ENCODE measurements at regions not wholly inside any gene's neighbourhood (a gene's known extent, or its start where the extent isn't known, plus 50 kb on each side); places are given as distances from the start of the nearest gene placed in this dataset.

DNA sequence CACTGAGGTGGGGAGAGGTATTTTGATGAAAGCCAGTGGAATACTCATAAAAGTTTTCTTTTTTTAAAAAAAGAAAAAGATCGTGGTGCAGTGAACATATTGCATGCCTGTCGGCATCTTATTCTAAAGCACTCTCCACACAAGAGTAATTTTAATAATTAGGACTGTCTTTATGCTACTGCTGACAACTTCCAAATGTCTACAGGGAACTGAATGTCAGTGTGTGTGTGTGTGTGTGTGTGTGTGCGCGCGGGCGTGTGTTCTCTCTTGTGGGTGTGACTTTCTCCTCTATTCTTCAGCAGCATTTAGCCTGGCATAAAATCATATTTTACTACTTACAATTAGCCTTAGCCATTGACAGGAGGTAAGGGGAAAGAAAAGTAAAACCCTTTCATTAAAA lies 268.5 kb downstream of the C3orf38 start (continued):
- TF ChIP-seq EGR1 (IDR thresholded peaks at IDR 0.05; ENCODE audit: borderline replicate concordance, low read depth, low read length) = no peak

DNA sequence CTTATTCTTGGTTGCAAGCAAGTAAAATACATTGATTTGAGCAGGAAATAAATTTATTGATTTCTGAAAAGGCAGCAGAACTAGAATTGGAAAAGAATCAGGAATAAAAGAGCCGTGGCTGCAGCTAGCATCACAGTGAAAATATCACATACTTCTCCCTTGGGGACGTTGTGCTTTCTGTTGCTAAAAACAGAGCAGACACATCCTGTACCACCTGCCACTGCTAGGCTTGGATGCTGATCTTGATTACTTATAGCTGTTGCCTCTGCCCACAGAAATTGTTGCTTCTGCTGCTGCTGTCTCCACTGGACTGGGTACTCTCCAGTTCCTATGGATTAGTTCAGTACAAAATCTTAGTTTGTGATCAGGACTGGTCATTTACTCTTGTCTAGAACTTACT lies 283.8 kb downstream of the C3orf38 start:
- no peak for TF ChIP-seq EP300 (IDR thresholded peaks at IDR 0.05; ENCODE audit: borderline replicate concordance in 1 of 2, low read depth in 2 of 2, low read length in 2 of 2)
- no peak for TF ChIP-seq TAF1 (IDR thresholded peaks at IDR 0.05; ENCODE audit: low read depth, low read length)
- TF ChIP-seq RBBP5 (IDR thresholded peaks at IDR 0.05; ENCODE audit: borderline replicate concordance, low read depth, low read length) = no peak
- no peak for TF ChIP-seq SAP30 (IDR thresholded peaks at IDR 0.05; ENCODE audit: insufficient read depth, insufficient replicate concordance, low read length)
- no peak for TF ChIP-seq SRF (IDR thresholded peaks at IDR 0.05; ENCODE audit: low read depth, low read length)
- no peak for TF ChIP-seq YY1 (IDR thresholded peaks at IDR 0.05; ENCODE audit: low read depth, low read length)
- no peak for TF ChIP-seq NANOG (IDR thresholded peaks at IDR 0.05; ENCODE audit: insufficient read depth, low read depth, low read length, poor library complexity, severe bottlenecking)
- TF ChIP-seq SIX5 (IDR thresholded peaks at IDR 0.05; ENCODE audit: low read depth, low read length) = no peak
- no peak for TF ChIP-seq POU5F1 (IDR thresholded peaks at IDR 0.05; ENCODE audit: low read depth, low read length)
- TF ChIP-seq KDM1A (IDR thresholded peaks at IDR 0.05; ENCODE audit: borderline replicate concordance, low read length) = no peak
- no peak for TF ChIP-seq TEAD4 (IDR thresholded peaks at IDR 0.05; ENCODE audit: low read depth, low read length)
- POLR2A ChIA-PET (ENCODE audit: partially characterized antibody) = no interaction called here

More for the DNA sequence above, 283.8 kb downstream of the C3orf38 start:
- H3K18ac ChIP-seq (ENCODE audit: extremely low read depth, low read length) = no peak overlapping the region
- H2BK12ac ChIP-seq (ENCODE audit: low read depth, low read length) = no peak overlapping the region
- no peak overlapping the region for H3K56ac ChIP-seq (replicated peaks; ENCODE audit: insufficient read length, low read depth, low read length)
- no peak overlapping the region for H2BK15ac ChIP-seq (ENCODE audit: low read length)
- no peaks in the 10 kb centered on the region for H4K20me1 ChIP-seq (replicated peaks in 1 of 2; ENCODE audit: control insufficient read depth in 1 of 2, insufficient read depth in 2 of 2, low read length in 2 of 2)
- CTCF ChIA-PET (ENCODE audit: partially characterized antibody) = interaction anchor here (1.0 kb wide), 1 partner anchor 214 kb away, joined by 3 read pairs; no protein-coding TSS in a partner anchor
- H3K4me1 ChIP-seq (replicated peaks in 1 of 4; ENCODE audit: control insufficient read depth in 3 of 4, insufficient read depth in 4 of 4, low read length in 3 of 4) = no peaks in the 10 kb centered on the region
- no peak overlapping the region for H3K14ac ChIP-seq (ENCODE audit: insufficient read length)
- WGBS, 2 experiments (ENCODE audit: extremely low coverage in 1 of 2, insufficient coverage in 1 of 2, insufficient read length in 1 of 2, insufficient replicate concordance in 2 of 2, low coverage in 1 of 2, low lambda C conversion rate in 2 of 2, missing lambda C conversion rate in 1 of 2) = 88% methylated on average over 2 of the region's 2 CpGs; no CpG with 5 or more reads in 1 of the 2 experiments
- H3K9ac ChIP-seq (replicated peaks in 1 of 4; ENCODE audit: extremely low read depth in 1 of 4, low read depth in 3 of 4, low read length in 3 of 4) = no peak overlapping the region
- DNase-seq (ENCODE audit: low read depth in 1 of 2, low spot score in 2 of 2) = no peak
- H3K27me3 ChIP-seq (replicated peaks in 1 of 4; ENCODE audit: control insufficient read depth in 3 of 4, extremely low read depth in 1 of 4, insufficient read depth in 3 of 4, low read length in 3 of 4) = no peaks in the 10 kb centered on the region
- no peak overlapping the region for H2BK20ac ChIP-seq (ENCODE audit: low read length)
- no peak overlapping the region for H3K4me2 ChIP-seq (ENCODE audit: insufficient read depth in 1 of 2, low read depth in 2 of 2, low read length in 2 of 2)
- H3K23me2 ChIP-seq (ENCODE audit: low read depth, low read length) = no peaks in the 10 kb centered on the region
- H3K79me2 ChIP-seq (ENCODE audit: control insufficient read depth in 1 of 2, insufficient read depth in 2 of 2, low read length in 2 of 2) = no peaks in the 10 kb centered on the region
- no peaks in the 10 kb centered on the region for H3K36me3 ChIP-seq (ENCODE audit: control insufficient read depth in 2 of 4, insufficient read depth in 4 of 4, low read length in 3 of 4)
- no peak overlapping the region for H4K8ac ChIP-seq (ENCODE audit: extremely low read depth, insufficient read depth, low read length)
- no peak overlapping the region for H3K4ac ChIP-seq (replicated peaks; ENCODE audit: insufficient read length, low read depth, low read length)
- H3K4me3 ChIP-seq (ENCODE audit: extremely low read depth in 1 of 4, insufficient read depth in 2 of 4, low read depth in 3 of 4, low read length in 4 of 4) = no peak overlapping the region
- H2AK5ac ChIP-seq (ENCODE audit: low read depth, low read length) = no peak overlapping the region
- H3K27ac ChIP-seq (ENCODE audit: low read depth, low read length) = no peak overlapping the region
- no peak overlapping the region for H2BK5ac ChIP-seq (ENCODE audit: low read depth, low read length)
- H2AFZ ChIP-seq (ENCODE audit: low read length) = no peak overlapping the region
- no peak overlapping the region for H2BK120ac ChIP-seq (replicated peaks; ENCODE audit: low read depth, low read length)
- no peak for FAIRE-seq
- H4K91ac ChIP-seq (replicated peaks; ENCODE audit: insufficient read length, low read length) = no peak overlapping the region
- no peaks in the 10 kb centered on the region for H3K9me3 ChIP-seq (ENCODE audit: insufficient read depth in 2 of 2, low read depth in 1 of 2, low read length in 1 of 2)
- H3K23ac ChIP-seq (ENCODE audit: insufficient read length) = no peak overlapping the region
- H4K5ac ChIP-seq (ENCODE audit: insufficient read length, low read depth, low read length) = no peak overlapping the region
- H3K79me1 ChIP-seq (ENCODE audit: low read depth, low read length) = no peaks in the 10 kb centered on the region

Data from H1 (cell line).